Prostate gland (tissue), 2 donors: ENCODE measurements at regions not wholly inside any gene's neighbourhood (a gene's known extent, or its start where the extent isn't known, plus 50 kb on each side); places are given as distances from the start of the nearest gene placed in this dataset.

Source experiments
- DNase-seq: peaks from one replicate; pipeline ENCODE4 v3.0.0-alpha.2; 2019; ENCODE audit warnings: low spot score
- H3K27ac ChIP-seq, 2 donors: fragments of 200-600 bp; sonication (generic); 2 replicates each; pipeline ENCODE4 v1.5.1; 2017 to 2019
- H3K27me3 ChIP-seq: fragments of 200-600 bp; sonication (generic); replicated peaks from 2 replicates; pipeline ENCODE4 v1.5.1; 2019; ENCODE audit not compliant: insufficient read depth
- H3K36me3 ChIP-seq, 2 donors: fragments of 200-600 bp; sonication (generic); 1 replicate in 1 of 2; 2 replicates in 1 of 2; pipeline versions ENCODE4 v1.5.1 to v1.8.1; 2017 to 2019
- H3K4me1 ChIP-seq: fragments of 200-600 bp; sonication (generic); replicated peaks from 2 replicates; pipeline ENCODE4 v1.5.1; 2019
- H3K4me3 ChIP-seq, 2 donors: fragments of 200-600 bp; sonication (generic); 2 replicates each; pipeline ENCODE4 v1.5.1; 2017 to 2019
- H3K9me3 ChIP-seq: fragments of 200-600 bp; sonication (generic); 2 replicates; pipeline ENCODE4 v1.5.1; 2017
- CTCF ChIP-seq, 4 experiments: fragments of 200-600 bp in 2 of 4; fragments of 450-650 bp in 2 of 4; sonication (generic) in 2 of 4; IDR thresholded peaks; 1 replicate in 3 of 4; 2 replicates in 1 of 4; pipeline ENCODE4 v1.5.1; 2016 to 2019; ENCODE audit warnings: antibody characterized with exemption in 4 of 4, mild to moderate bottlenecking in 2 of 4, moderate library complexity in 2 of 4
- POLR2A ChIP-seq: fragments of 450-650 bp; IDR thresholded peaks from one replicate; pipeline ENCODE4 v1.6.1; 2016; ENCODE audit warnings: antibody characterized with exemption, mild to moderate bottlenecking
- POLR2AphosphoS5 ChIP-seq: sonication (generic); formaldehyde crosslinking; IDR thresholded peaks from one replicate; pipeline ENCODE4 v1.6.1; 2017; ENCODE audit warnings: antibody characterized with exemption
- WGBS: methylation state at CpG from one replicate; pipeline ENCODE4 v1.1.5; 2018; 5-methylcytosine and 5-hydroxymethylcytosine counted together
- intact Hi-C: fragments of 100-400 bp; cut with DNase I; formaldehyde crosslinking; loops from one replicate; pipeline ENCODE4 v1.14.2; 2022

- H3K4me1 ChIP-seq: no peaks in the 10 kb centered on the region
- no peak for DNase-seq
- intact Hi-C loops: no loop called here
- H3K4me3 ChIP-seq: no peak overlapping the region
- no peak overlapping the region for H3K27ac ChIP-seq
- no peaks in the 10 kb centered on the region for H3K27me3 ChIP-seq
- H3K36me3 ChIP-seq: no peaks in the 10 kb centered on the region
- no peak for TF ChIP-seq POLR2A
- no peak for TF ChIP-seq POLR2AphosphoS5
- no peak for TF ChIP-seq CTCF (IDR thresholded peaks at IDR 0.05)
- WGBS: 88% methylated on average over 4 of the region's 4 CpGs
- H3K9me3 ChIP-seq: no peaks in the 10 kb centered on the region
Measured at GRCh38 chr13:48857576-48857975, 118.1 kb upstream of the FNDC3A start.

GRCh38 chr13:48858122-48858902 is 117.4 kb upstream of the FNDC3A start:
- TF ChIP-seq POLR2A: no peak
- no peak for TF ChIP-seq POLR2AphosphoS5
- no peak for TF ChIP-seq CTCF (IDR thresholded peaks at IDR 0.05)

GRCh38 chr13:48859272-48860105 is 116.2 kb upstream of the FNDC3A start:
- Histone ChIP-seq H3K4me3 (no peak overlapping the region), H3K9me3 (no peaks in the 10 kb centered on the region), H3K36me3 (no peaks in the 10 kb centered on the region), H3K27ac (no peak overlapping the region), H3K4me1 (no peaks in the 10 kb centered on the region), H3K27me3 (no peaks in the 10 kb centered on the region)
- DNase-seq: no peak
- WGBS: 52% methylated on average over 3 of the region's 3 CpGs
- intact Hi-C loops: no loop called here
- TF ChIP-seq POLR2A (no peak), POLR2AphosphoS5 (no peak), CTCF (IDR thresholded peaks at IDR 0.05) (no peak)

More at GRCh38 chr13:48858122-48858902, 117.4 kb upstream of the FNDC3A start:
- intact Hi-C loops: no loop called here
- no peak overlapping the region for H3K27ac ChIP-seq
- no peaks in the 10 kb centered on the region for H3K36me3 ChIP-seq
- no peak overlapping the region for H3K4me3 ChIP-seq
- no peak for DNase-seq
- WGBS: 53% methylated on average over 3 of the region's 3 CpGs
- no peaks in the 10 kb centered on the region for H3K4me1 ChIP-seq
- no peaks in the 10 kb centered on the region for H3K27me3 ChIP-seq
- no peaks in the 10 kb centered on the region for H3K9me3 ChIP-seq

GRCh38 chr13:48860364-48860763 is 115.3 kb upstream of the FNDC3A start:
- Histone ChIP-seq H3K4me1 (no peaks in the 10 kb centered on the region), H3K9me3 (no peaks in the 10 kb centered on the region), H3K4me3 (no peak overlapping the region), H3K27ac (no peak overlapping the region), H3K36me3 (no peaks in the 10 kb centered on the region), H3K27me3 (no peaks in the 10 kb centered on the region)
- intact Hi-C loops: no loop called here
- no peak for DNase-seq
- TF ChIP-seq POLR2AphosphoS5: no peak
- no peak for TF ChIP-seq POLR2A
- TF ChIP-seq CTCF (IDR thresholded peaks at IDR 0.05): no peak
- WGBS: 91% methylated on average over 1 of the region's 1 CpG
